H9 (cell line): ENCODE measurements at regions not wholly inside any gene's neighbourhood (a gene's known extent, or its start where the extent isn't known, plus 50 kb on each side); places are given as distances from the start of the nearest gene placed in this dataset.

Source experiments
- DNase-seq: peaks from one replicate; pipeline ENCODE4 v3.0.0-alpha.2; 2017
- H2AFZ ChIP-seq: one replicate; pipeline ENCODE4 v1.6.1; 2013; ENCODE audit warnings: mild to moderate bottlenecking, low read length, control low read depth, moderate library complexity
- H2AK5ac ChIP-seq: 2 replicates; pipeline ENCODE4 v1.6.1; 2013; ENCODE audit warnings: low read length, control low read depth, mixed read lengths; ENCODE audit not compliant: insufficient read length
- H2BK120ac ChIP-seq: one replicate; pipeline ENCODE4 v1.6.1; 2013; ENCODE audit warnings: low read depth, mild to moderate bottlenecking, low read length, control low read depth, inconsistent platforms; ENCODE audit not compliant: poor library complexity, severe bottlenecking
- H2BK12ac ChIP-seq: 2 replicates; pipeline ENCODE4 v1.6.1; 2013; ENCODE audit warnings: low read length, control low read depth, mixed read lengths, low read depth; ENCODE audit not compliant: insufficient read length
- H2BK15ac ChIP-seq: 2 replicates; pipeline ENCODE4 v1.6.1; 2013; ENCODE audit warnings: low read depth, low read length, control low read depth
- H2BK20ac ChIP-seq: one replicate; pipeline ENCODE4 v1.6.1; 2013; ENCODE audit warnings: low read depth, mild to moderate bottlenecking, low read length, control low read depth, inconsistent platforms; ENCODE audit not compliant: poor library complexity, severe bottlenecking
- H2BK5ac ChIP-seq: 2 replicates; pipeline ENCODE4 v1.6.1; 2013; ENCODE audit warnings: low read length, control low read depth, mixed read lengths; ENCODE audit not compliant: insufficient read length
- H3K14ac ChIP-seq: 2 replicates; pipeline ENCODE4 v1.6.1; 2013; ENCODE audit warnings: low read length, control low read depth; ENCODE audit not compliant: insufficient read depth
- H3K18ac ChIP-seq: 2 replicates; pipeline ENCODE4 v1.6.1; 2013; ENCODE audit warnings: low read depth, mild to moderate bottlenecking, mixed read lengths, low read length, control low read depth; ENCODE audit not compliant: insufficient read length
- H3K23ac ChIP-seq: 2 replicates; pipeline ENCODE4 v1.6.1; 2013; ENCODE audit warnings: low read length, control low read depth, mixed read lengths, low read depth; ENCODE audit not compliant: insufficient read length
- H3K23me2 ChIP-seq: 2 replicates; pipeline ENCODE4 v1.6.1; 2013; ENCODE audit warnings: low read depth, mild to moderate bottlenecking, mixed read lengths, low read length, control low read depth; ENCODE audit not compliant: insufficient read length, poor library complexity, severe bottlenecking
- H3K27ac ChIP-seq: 2 replicates; pipeline ENCODE4 v1.5.1; 2013; ENCODE audit warnings: low read length, control low read depth, mixed read lengths, low read depth; ENCODE audit not compliant: insufficient read length
- H3K27me3 ChIP-seq: 2 replicates; pipeline ENCODE4 v1.6.1; 2013; ENCODE audit warnings: low read length, control low read depth, inconsistent platforms; ENCODE audit not compliant: insufficient read depth
- H3K4ac ChIP-seq: 2 replicates; pipeline ENCODE4 v1.6.1; 2013; ENCODE audit warnings: low read depth, mild to moderate bottlenecking, control low read depth, inconsistent platforms, low read length, moderate library complexity
- H3K4me1 ChIP-seq: 2 replicates; pipeline ENCODE4 v1.6.1; 2013; ENCODE audit warnings: low read length, control low read depth, inconsistent platforms; ENCODE audit not compliant: insufficient read depth
- H3K4me2 ChIP-seq: 2 replicates; pipeline ENCODE4 v1.6.1; 2013; ENCODE audit warnings: low read length, control low read depth, mixed read lengths; ENCODE audit not compliant: insufficient read length, insufficient read depth
- H3K56ac ChIP-seq: 2 replicates; pipeline ENCODE4 v1.6.1; 2013; ENCODE audit warnings: low read depth, mild to moderate bottlenecking, mixed read lengths, low read length, control low read depth; ENCODE audit not compliant: insufficient read length
- H3K79me1 ChIP-seq: 2 replicates; pipeline ENCODE4 v1.6.1; 2013; ENCODE audit warnings: low read depth, mild to moderate bottlenecking, moderate library complexity, low read length, control low read depth, inconsistent platforms; ENCODE audit not compliant: insufficient read depth, poor library complexity, severe bottlenecking
- H3K79me2 ChIP-seq: 2 replicates; pipeline ENCODE4 v1.6.1; 2013; ENCODE audit warnings: low read length, control low read depth, inconsistent platforms; ENCODE audit not compliant: insufficient read depth
- H3K9ac ChIP-seq: 2 replicates; pipeline ENCODE4 v1.6.1; 2013; ENCODE audit warnings: low read length, control low read depth, mixed read lengths; ENCODE audit not compliant: insufficient read length; ENCODE audit errors: extremely low read depth
- H3K9me3 ChIP-seq: one replicate; pipeline ENCODE4 v1.6.1; 2013; ENCODE audit warnings: low read depth, low read length, inconsistent platforms; ENCODE audit not compliant: control insufficient read depth
- H3T11ph ChIP-seq: one replicate; pipeline ENCODE4 v1.6.1; 2013; ENCODE audit warnings: mild to moderate bottlenecking, low read length, control low read depth, inconsistent platforms
- H4K20me1 ChIP-seq: one replicate; pipeline ENCODE4 v1.6.1; 2013; ENCODE audit not compliant: control insufficient read depth, insufficient read length, insufficient read depth
- H4K5ac ChIP-seq: 2 replicates; pipeline ENCODE4 v1.6.1; 2013; ENCODE audit warnings: low read depth, mild to moderate bottlenecking, mixed read lengths, low read length, control low read depth; ENCODE audit not compliant: insufficient read length
- H4K8ac ChIP-seq: replicated peaks from 2 replicates; pipeline ENCODE4 v1.6.1; 2013; ENCODE audit warnings: low read length, control low read depth, mixed read lengths, low read depth; ENCODE audit not compliant: insufficient read length
- H4K91ac ChIP-seq: 2 replicates; pipeline ENCODE4 v1.6.1; 2013; ENCODE audit warnings: low read depth, mild to moderate bottlenecking, moderate library complexity, mixed read lengths, low read length, control low read depth; ENCODE audit not compliant: insufficient read length
- H3K27ac Mint-ChIP-seq, 3 experiments: 2 replicates in 2 of 3; 3 replicates in 1 of 3; pipeline ENCODE4 v1.8.0; 2020 to 2021; ENCODE audit warnings: mixed read lengths in 3 of 3, mild to moderate bottlenecking in 1 of 3, moderate library complexity in 1 of 3
- H3K27me3 Mint-ChIP-seq: 2 replicates; pipeline ENCODE4 v1.8.0; 2021; ENCODE audit warnings: low read depth, mild to moderate bottlenecking, moderate library complexity, mixed read lengths
- H3K36me3 Mint-ChIP-seq, 3 experiments: 2 replicates in 2 of 3; 3 replicates in 1 of 3; pipeline ENCODE4 v1.8.0; 2020 to 2021; ENCODE audit warnings: low read depth in 3 of 3, mixed read lengths in 3 of 3; ENCODE audit not compliant: insufficient read depth in 1 of 3
- H3K4me1 Mint-ChIP-seq, 2 experiments: 2 replicates each; pipeline ENCODE4 v1.8.0; 2020; ENCODE audit warnings: mixed read lengths in 2 of 2
- H3K4me3 Mint-ChIP-seq, 2 experiments: 2 replicates in 1 of 2; 3 replicates in 1 of 2; pipeline ENCODE4 v1.8.0; 2020 to 2021; ENCODE audit warnings: mild to moderate bottlenecking in 2 of 2, mixed read lengths in 2 of 2, moderate library complexity in 1 of 2
- H3K9me3 Mint-ChIP-seq, 2 experiments: 2 replicates in 1 of 2; 3 replicates in 1 of 2; pipeline ENCODE4 v1.8.0; 2020; ENCODE audit warnings: mild to moderate bottlenecking in 2 of 2, mixed read lengths in 2 of 2, moderate library complexity in 1 of 2
- CTCF ChIP-seq: fragments of 200-600 bp; sonication (generic); conservative IDR thresholded peaks from 3 replicates; pipeline ENCODE4 v1.8.0; 2021; ENCODE audit warnings: antibody characterized with exemption, mild to moderate bottlenecking

- no peaks in the 10 kb centered on the region for H3K27me3 Mint-ChIP-seq
- no peaks in the 10 kb centered on the region for H4K20me1 ChIP-seq
- H4K5ac ChIP-seq: no peak overlapping the region
- no peak overlapping the region for H3K9ac ChIP-seq
- no peak overlapping the region for H3T11ph ChIP-seq
- no peaks in the 10 kb centered on the region for H3K27me3 ChIP-seq
- no peaks in the 10 kb centered on the region for H3K79me1 ChIP-seq
- H4K91ac ChIP-seq: no peak overlapping the region
- no peak overlapping the region for H3K18ac ChIP-seq
- no peaks in the 10 kb centered on the region for H3K36me3 Mint-ChIP-seq
- H3K4me1 Mint-ChIP-seq: peaks cover 2 to 9% of the 10 kb centered on the region in 2 experiments; a peak in 2 of 4 replicates
- H2BK15ac ChIP-seq: no peak overlapping the region
- H2BK12ac ChIP-seq: no peak overlapping the region
- H3K4me1 ChIP-seq: no peaks in the 10 kb centered on the region
- H2AK5ac ChIP-seq: no peak overlapping the region
- no peaks in the 10 kb centered on the region for H3K9me3 Mint-ChIP-seq
- H4K8ac ChIP-seq: no peak overlapping the region
- H3K4ac ChIP-seq: no peak overlapping the region
- no peak overlapping the region for H3K27ac ChIP-seq
- no peak overlapping the region for H3K4me2 ChIP-seq
- no peak overlapping the region for H2BK120ac ChIP-seq
- TF ChIP-seq CTCF: no peak
- H3K4me3 Mint-ChIP-seq: no peak overlapping the region
- no peak overlapping the region for H2AFZ ChIP-seq
- H2BK20ac ChIP-seq: no peak overlapping the region
- H3K23ac ChIP-seq: no peak overlapping the region
- H3K27ac Mint-ChIP-seq: no peak overlapping the region
- H3K79me2 ChIP-seq: no peaks in the 10 kb centered on the region
- no peak for DNase-seq
- H3K14ac ChIP-seq: no peak overlapping the region
- no peaks in the 10 kb centered on the region for H3K9me3 ChIP-seq
- H3K56ac ChIP-seq: no peak overlapping the region
- no peak overlapping the region for H2BK5ac ChIP-seq
- H3K23me2 ChIP-seq: no peaks in the 10 kb centered on the region
These were observed 1891.5 kb upstream of the PIK3C3 start for GRCh38 chr18:40063488-40063887.
